LNCAP (cell line): ENCODE measurements at regions not wholly inside any gene's neighbourhood (a gene's known extent, or its start where the extent isn't known, plus 50 kb on each side); places are given as distances from the start of the nearest gene placed in this dataset.

Experiments used
- CTCF ChIP-seq: fragments of 450-650 bp; IDR thresholded peaks from 2 replicates; pipeline ENCODE4 v1.5.1; 2017; ENCODE audit warnings: mild to moderate bottlenecking

GRCh38 chr2:57205241-57205640, 841.4 kb upstream of the VRK2 start:
- no peak for TF ChIP-seq CTCF

GRCh38 chr2:57207191-57207590, 839.4 kb upstream of the VRK2 start:
- no peak for TF ChIP-seq CTCF

GRCh38 chr2:57209799-57210198, 836.8 kb upstream of the VRK2 start:
- no peak for TF ChIP-seq CTCF

GRCh38 chr2:57210855-57211254, 835.8 kb upstream of the VRK2 start:
- no peak for TF ChIP-seq CTCF

- TF ChIP-seq CTCF = no peak
Observed at GRCh38 chr2:57217013-57217412, 829.6 kb upstream of the VRK2 start.

- no peak for TF ChIP-seq CTCF
Observed at GRCh38 chr2:57218206-57218605, 828.4 kb upstream of the VRK2 start.

- no peak for TF ChIP-seq CTCF
Observed at GRCh38 chr2:57278451-57278850, 768.2 kb upstream of the VRK2 start.

- no peak for TF ChIP-seq CTCF
Observed at GRCh38 chr2:57291209-57291608, 755.4 kb upstream of the VRK2 start.
